HG02943 (cell line): ENCODE measurements at regions not wholly inside any gene's neighbourhood (a gene's known extent, or its start where the extent isn't known, plus 50 kb on each side); places are given as distances from the start of the nearest gene placed in this dataset.
A peak's percentile ranks its signal among the peaks of the same experiment; 100 is the strongest.

Source experiments
- ATAC-seq: cut with Tn5 transposase; IDR thresholded peaks from one replicate; pipeline ENCODE4 v1.9.1; 2021; ENCODE audit warnings: mild to moderate bottlenecking, low read depth, moderate library complexity; ENCODE audit not compliant: unreplicated experiment

GRCh38 chr13:23980160-23980551, 82.9 kb upstream of the C1QTNF9B start:
- peak; percentile 88 for ATAC-seq

DNA sequence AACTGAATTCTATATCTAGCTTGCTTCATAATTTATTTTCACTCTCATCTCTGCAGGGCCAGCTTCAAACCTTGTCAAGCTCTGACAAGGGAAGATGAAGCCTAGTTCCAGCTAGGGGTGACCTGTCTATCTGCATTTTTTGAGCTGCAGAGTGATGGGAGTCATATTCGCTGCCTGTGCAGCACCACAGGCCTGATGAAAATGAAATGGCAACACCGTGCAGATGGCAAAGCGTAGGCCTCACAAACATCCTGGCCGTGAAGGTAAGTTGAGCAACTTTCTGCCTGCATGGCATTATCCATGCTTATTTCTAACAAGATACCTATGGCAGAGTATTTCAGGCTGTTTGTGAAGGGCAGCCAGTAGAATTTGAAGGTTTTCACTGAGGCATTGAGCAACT, 86.4 kb upstream of the C1QTNF9B start:
- no peak for ATAC-seq

GRCh38 chr13:23984546-23984945, 87.2 kb upstream of the C1QTNF9B start:
- no peak for ATAC-seq

DNA sequence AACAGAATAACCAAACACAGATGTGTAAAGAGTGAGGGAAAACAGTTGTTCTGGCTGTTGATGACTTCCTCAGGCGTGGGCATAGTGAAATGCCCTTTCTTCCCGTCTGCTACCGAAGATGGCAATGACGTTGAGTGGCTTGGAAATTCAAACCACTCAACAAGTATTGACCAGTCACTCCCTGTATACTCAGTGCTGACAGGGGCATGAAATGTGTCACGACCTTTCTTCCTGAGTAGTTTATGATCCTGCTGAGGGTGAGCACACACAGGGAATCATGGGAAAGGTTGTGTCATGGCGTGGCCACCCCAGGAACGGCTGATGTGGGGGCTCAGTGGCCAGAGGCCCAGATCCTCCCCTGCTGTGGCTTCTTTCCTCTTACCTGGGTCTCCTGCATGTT, 87.8 kb upstream of the C1QTNF9B start:
- ATAC-seq: no peak

DNA sequence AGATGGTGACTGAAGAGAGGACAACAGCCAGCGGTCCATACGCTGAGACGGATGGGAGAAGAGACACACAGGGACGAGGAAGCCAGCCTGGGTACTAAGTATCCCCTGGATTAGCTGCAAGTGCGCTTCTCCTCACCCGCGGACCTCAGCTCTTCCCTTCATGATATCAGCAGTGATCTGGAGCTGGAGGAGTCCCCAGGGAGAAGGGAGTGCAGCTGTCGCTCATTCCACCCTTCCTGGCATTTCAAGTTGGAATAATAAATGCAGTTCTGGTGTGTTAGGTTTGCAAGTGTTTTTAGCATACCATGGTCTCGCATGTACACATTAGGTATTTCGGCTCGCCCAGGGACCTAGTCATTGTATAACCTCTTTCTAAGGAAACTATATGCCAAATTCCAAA, 88.5 kb upstream of the C1QTNF9B start:
- no peak for ATAC-seq

GRCh38 chr13:23986619-23987018, 89.3 kb upstream of the C1QTNF9B start:
- no peak for ATAC-seq

DNA sequence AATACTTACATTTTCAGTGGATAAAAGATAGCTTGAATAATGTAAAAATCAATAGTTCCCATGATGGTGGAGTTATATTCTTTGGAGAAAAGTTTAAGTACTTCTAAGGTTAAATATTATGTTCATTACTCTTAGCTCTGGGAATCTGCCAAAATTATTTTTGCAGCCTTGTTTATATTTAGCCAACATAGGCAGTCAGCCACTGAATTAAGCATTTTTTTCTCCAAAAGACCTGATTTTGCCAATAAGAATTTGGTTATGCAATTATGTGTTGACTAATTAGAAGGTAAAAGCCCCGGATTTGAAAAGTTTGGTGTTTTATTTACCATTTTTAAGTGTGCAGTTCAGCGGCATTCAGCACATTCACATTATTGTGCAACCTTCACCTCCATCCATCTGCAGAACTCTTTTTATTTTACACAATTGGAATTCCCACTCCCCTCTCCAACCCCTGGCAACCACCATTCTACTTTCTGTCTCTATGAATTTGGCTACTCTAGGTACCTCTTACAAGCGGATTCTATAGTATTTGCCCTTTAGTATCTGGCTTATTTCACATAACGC, 90.1 kb upstream of the C1QTNF9B start:
- ATAC-seq: no peak

DNA sequence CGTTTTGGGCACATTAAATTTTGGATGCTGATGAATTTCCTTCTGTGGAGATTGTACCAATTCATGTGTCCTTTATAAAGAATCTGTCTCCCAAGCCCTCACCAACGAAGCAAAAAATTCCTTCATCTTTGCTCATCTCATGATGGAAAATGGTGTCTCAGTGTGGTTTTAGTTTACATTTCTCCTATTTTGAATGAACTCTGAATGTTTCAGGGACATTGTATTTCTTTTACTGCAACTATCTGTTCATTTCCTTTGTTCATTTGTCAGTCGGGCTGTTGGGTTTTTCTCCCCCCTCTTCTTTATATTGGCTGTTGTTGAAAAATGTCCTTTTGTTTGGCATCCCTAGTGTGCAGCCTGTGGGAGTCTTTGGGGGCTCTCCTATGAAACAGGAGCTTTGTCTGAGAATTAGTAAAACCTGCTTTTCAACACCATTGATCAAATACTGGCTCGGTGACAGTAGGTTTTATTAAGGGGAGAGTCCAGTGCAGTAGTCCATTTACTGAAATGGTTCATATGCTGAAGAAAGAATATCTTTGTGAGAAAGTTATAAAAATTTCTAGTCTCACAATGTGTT, 91.3 kb upstream of the C1QTNF9B start:
- ATAC-seq: no peak

DNA sequence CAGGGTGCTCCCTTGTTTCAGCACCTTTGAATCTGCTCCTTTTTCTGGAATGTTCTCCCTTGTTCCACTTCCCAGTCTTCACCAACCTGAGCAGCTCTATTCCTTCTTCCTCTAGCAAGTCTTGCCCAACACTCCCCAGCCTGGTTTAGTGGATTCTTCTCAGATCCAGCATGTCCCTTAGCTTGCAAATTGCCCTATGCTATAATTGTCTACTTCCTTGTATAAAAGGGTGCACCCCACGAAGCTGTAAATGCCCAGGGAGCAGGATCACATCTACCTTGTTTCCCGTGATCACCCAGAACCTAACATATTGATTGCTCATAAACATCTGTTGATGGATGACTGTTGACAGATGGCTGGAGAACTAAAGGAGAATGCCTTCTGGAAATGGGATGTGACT, 93.2 kb upstream of the C1QTNF9B start:
- ATAC-seq: no peak

DNA sequence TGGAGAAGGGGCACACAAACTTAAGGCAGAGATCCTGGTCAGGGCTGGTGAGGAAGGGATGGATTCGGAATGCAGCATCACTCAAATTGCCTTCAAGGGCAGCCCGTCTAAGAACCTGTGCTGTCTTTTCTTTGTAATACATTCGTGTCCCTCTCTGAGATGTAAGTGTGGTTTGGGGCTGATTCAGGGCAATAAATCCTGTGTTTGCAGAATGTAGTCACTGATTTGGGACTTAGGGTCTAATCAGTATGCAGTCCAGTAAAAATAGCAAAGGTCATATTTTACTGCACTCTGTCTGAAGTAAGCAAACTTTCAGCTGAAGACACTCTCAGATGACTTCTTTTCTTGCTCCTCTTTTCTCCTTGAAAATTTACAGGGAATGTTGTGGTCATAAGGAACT, 93.8 kb upstream of the C1QTNF9B start:
- ATAC-seq: no peak

DNA sequence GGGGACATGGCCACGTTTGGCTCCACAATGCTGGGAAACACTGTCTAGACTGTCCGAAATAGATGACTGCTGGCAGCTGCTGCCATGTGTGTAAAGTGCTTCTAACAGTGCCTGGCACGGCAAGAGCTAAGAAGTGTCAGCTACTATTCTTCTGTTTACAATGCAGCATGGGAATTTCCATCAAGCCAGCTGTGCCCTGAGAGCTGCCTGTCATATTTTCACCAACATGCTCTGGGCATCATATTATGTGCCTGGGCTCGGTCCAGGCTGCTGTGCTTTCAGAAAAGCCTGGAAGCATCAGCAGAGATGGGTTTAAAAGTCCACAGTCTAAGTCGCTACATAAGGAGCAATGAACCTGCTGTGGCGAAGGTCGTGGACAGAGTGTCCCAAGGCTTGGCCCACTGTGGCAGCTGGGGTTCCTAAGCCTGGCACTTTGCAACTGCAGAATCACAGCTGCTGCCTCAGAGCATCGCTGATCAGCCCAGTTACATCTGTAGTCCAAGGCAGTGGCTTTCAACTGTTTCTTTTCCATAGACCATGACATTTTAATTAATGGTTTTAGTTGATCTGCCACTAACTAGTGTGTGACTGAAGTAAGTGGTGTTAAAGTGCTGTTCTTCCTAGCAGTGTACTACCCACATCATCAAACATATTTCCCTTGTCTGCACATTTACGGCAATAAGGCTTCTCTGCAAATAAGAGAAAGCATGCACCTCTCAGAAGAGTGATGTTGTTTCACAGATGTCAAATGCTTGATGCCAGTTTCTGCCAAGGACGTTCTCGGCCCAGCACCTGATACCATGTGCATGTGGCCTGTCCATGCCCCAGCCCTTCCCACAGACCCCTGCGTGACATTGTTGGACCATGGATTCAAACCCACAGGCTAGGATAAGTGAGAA, 95.7 kb upstream of the C1QTNF9B start:
- ATAC-seq: no peak

GRCh38 chr13:23993680-23993985, 96.3 kb upstream of the C1QTNF9B start:
- no peak for ATAC-seq

DNA sequence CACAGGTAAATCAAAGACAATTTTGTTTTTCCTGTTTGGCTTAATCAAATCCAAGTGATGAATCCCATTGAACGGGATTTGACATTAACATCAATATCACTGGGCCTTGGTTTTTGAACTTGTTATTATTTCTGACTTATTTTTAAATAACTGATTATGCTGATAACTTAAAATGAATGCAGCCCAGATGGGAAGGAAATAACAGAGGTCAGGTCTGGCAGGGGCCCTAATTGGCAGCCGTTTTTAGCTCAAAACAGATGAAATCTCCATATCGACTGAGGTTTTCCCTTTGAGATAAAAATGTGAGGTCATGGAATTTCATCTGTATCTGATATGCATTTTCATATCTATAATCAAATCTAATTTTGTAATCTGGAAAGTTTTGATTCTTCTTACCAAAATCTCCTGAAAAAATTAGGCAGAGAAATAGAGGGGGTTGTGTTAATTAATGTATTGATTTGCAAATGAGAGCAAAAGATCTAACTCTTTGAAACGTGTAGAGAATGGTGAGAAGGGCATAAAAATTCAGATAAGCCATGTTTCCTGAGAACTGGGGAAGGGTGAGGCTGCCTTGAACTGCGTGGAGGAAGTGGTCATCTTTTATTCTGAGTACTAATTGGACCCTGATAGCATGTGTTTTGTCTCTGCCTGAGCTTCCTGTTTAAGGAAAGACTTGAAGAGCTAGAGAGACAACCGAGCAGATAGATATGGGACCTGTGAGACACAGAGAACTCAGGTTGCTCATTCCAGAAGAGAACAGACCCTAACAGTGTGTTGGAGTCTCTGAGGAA, 98.2 kb upstream of the C1QTNF9B start:
- ATAC-seq: no peak

DNA sequence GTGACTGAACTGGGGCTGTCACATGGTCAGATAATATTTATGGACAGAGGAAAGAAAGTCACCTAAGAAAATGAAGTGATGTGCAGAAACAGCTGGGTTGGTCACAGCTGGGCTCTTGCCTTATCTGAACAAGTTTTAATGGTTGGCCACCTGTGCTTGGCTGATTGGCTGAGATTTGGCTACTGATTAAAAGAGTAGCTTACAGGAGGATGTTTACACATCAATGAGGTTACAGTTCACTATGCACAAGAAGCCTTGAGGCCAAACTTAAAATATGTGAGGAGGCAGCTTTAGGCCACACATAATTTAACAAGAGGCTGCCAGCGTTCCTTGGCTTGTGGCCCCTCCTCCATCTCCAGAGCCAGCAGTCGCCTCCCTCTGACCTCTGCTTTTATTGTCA, 99.2 kb upstream of the C1QTNF9B start:
- ATAC-seq: no peak

- no peak for ATAC-seq
Measured at GRCh38 chr13:23999424-23999823, 102.1 kb upstream of the C1QTNF9B start.

GRCh38 chr13:24002206-24002815, 105.0 kb upstream of the C1QTNF9B start:
- no peak for ATAC-seq

GRCh38 chr13:24004142-24004899, 107.0 kb upstream of the C1QTNF9B start:
- no peak for ATAC-seq

GRCh38 chr13:24004971-24005370, 107.7 kb upstream of the C1QTNF9B start:
- ATAC-seq: no peak

DNA sequence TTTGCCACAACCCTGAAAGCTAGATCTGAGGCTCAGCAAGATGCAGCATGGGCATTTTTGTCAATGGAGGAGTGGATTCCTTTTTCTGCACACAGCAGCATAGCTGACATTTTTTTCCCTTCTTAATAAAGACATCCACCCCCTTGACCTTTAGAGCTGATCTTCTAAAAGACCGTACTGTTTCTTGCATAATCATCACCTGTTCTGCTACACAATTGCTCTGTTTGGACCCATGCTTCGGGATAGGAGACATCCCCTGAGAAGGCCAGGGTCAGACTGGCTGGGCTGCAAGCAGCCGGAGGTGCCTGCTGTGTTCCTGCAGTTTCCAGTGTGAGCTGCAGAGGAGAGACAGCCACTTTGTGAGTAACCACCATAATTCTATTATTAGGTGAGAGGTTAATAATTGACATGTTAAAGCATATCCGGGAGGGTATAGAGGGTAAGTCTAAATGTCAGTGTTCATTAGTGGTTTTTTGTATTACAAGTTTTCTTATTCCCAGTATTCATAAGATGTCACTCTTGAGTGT, 108.5 kb upstream of the C1QTNF9B start:
- ATAC-seq: peak; percentile 82
